Retinal pigment epithelial cell (primary cell): ENCODE measurements at regions not wholly inside any gene's neighbourhood (a gene's known extent, or its start where the extent isn't known, plus 50 kb on each side); places are given as distances from the start of the nearest gene placed in this dataset.
"Not testable (repeated sequence)": the region's sequence is repeated elsewhere in the genome, so short reads cannot be mapped to it uniquely, and the experiment has no call there.

Experiments used
- DNase-seq: peaks from one replicate; pipeline ENCODE4 v3.0.0-alpha.2; 2010; ENCODE audit warnings: low read depth
- H3K4me3 ChIP-seq: 2 replicates; pipeline ENCODE4 v1.5.1; 2011; ENCODE audit warnings: mild to moderate bottlenecking, low read length, control low read depth, moderate library complexity
- CTCF ChIP-seq: conservative IDR thresholded peaks from 2 replicates; pipeline ENCODE4 v1.5.1; 2011; ENCODE audit warnings: low read depth, low read length, control low read depth, inconsistent platforms

GRCh38 chr10:118973744-118974143 is 55.8 kb upstream of the NANOS1 start:
- DNase-seq, result no peak
- H3K4me3 ChIP-seq, result no peak overlapping the region
- no peak for TF ChIP-seq CTCF

GRCh38 chr10:118974951-118975350 is 54.6 kb upstream of the NANOS1 start:
- H3K4me3 ChIP-seq, result no peak overlapping the region
- DNase-seq, result no peak
- TF ChIP-seq CTCF, result no peak

GRCh38 chr10:118976219-118976618 is 53.3 kb upstream of the NANOS1 start:
- not testable (repeated sequence) for H3K4me3 ChIP-seq, DNase-seq

GRCh38 chr10:118977022-118977599 is 52.4 kb upstream of the NANOS1 start:
- no peak for DNase-seq
- H3K4me3 ChIP-seq, result no peak overlapping the region
- TF ChIP-seq CTCF, result no peak

- no peak overlapping the region for H3K4me3 ChIP-seq
- no peak for TF ChIP-seq CTCF
- no peak for DNase-seq
Measured at GRCh38 chr10:118977835-118978234, 51.7 kb upstream of the NANOS1 start.

GRCh38 chr10:118978316-118978997 is 51.1 kb upstream of the NANOS1 start:
- no peak overlapping the region for H3K4me3 ChIP-seq
- DNase-seq, result no peak
- TF ChIP-seq CTCF, result no peak

GRCh38 chr10:118978998-118979350 is 50.5 kb upstream of the NANOS1 start:
- H3K4me3 ChIP-seq, result no peak overlapping the region
- TF ChIP-seq CTCF, result no peak
- no peak for DNase-seq
